HG03066 (cell line): ENCODE measurements at regions not wholly inside any gene's neighbourhood (a gene's known extent, or its start where the extent isn't known, plus 50 kb on each side); places are given as distances from the start of the nearest gene placed in this dataset.
"Not testable (repeated sequence)": the region's sequence is repeated elsewhere in the genome, so short reads cannot be mapped to it uniquely, and the experiment has no call there.

Experiments used
- ATAC-seq: cut with Tn5 transposase; IDR thresholded peaks from one replicate; pipeline ENCODE4 v1.9.1; 2021; ENCODE audit warnings: low read depth; ENCODE audit not compliant: unreplicated experiment

GRCh38 chr6:80489911-80490635 is 383.6 kb downstream of the BCKDHB start:
- no peak for ATAC-seq

DNA sequence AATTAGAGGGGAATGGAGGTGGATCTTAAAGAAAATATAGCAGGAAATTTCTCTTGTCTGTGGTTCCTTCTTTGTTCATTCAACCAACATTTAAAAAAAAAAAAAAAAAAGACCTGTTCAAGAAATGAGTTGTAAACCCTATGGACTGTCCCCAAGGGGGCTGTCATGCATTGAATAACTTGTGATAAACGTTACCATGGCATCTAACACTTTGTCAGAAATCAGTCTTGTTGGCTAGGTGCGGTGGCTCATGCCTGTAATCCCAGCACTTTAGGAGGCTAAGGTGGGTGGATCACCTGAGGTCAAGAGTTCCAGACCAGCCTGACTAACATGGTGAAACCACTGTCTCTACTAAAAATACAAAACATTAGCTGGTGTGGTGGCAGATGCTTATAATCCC is 381.7 kb downstream of the BCKDHB start:
- ATAC-seq = no peak

DNA sequence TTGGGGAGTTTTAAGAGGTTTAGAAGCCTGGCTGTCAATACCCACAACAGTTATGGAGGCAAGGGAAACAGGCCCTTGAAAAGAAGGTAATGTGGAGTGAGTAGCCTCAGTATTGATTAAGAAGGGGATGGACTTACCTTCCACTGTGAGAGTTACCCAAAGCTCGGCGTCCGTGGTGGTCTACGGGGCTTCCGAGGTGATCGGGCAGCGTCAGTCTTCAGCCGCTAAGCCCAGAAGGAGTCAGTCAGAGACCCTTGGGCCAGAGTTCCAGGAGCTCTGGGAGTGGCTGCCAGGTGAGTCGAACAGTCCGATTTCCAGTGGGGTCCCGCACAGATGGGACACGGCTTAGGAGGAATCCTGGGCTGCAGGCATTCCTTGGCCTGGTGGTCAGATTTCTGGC is 379.0 kb downstream of the BCKDHB start:
- not testable (repeated sequence) for ATAC-seq

DNA sequence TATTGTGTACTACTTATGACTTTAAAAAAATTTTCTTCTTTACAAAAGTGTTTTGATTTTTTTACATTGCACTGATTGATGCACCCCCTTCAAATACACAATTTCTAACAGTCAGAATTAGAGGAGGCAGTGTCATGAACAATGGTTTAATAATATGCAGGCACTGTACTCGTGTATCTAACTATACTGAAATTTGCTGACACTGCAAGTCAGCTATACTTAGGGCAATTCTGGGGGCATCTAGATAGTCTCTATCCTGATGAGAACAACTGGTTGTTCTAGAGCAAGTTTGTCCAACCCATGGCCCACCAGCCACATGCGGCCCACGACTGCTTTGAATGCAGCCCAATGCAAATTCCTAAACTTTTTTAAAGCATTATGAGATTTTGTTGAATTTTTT is 375.6 kb downstream of the BCKDHB start:
- ATAC-seq = no peak

GRCh38 chr6:80480421-80481157 is 374.1 kb downstream of the BCKDHB start:
- no peak for ATAC-seq

GRCh38 chr6:80478030-80478429 is 371.6 kb downstream of the BCKDHB start:
- no peak for ATAC-seq

DNA sequence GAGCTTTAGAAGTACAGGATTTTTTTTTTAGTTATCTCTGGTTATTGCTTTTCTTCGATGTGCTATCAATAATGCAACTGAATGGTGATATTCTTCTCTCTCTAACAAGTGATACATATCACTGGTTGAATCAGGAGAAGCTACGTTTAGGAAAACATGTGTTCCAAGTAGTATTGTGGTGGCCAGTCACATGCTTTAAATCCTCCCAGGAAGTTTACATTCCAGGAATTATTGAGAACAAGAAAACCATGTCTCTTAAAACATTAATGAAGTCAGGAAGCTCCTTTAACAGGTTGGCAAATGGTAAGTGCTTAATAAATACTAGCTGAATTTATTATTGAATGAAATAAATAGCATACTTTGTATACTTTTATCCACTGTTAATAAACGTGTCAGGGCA is 371.1 kb downstream of the BCKDHB start:
- no peak for ATAC-seq

GRCh38 chr6:80472271-80472670 is 365.8 kb downstream of the BCKDHB start:
- no peak for ATAC-seq

- ATAC-seq = no peak
Measured at GRCh38 chr6:80469977-80470376, 363.5 kb downstream of the BCKDHB start.

- ATAC-seq = no peak
Measured at GRCh38 chr6:80468398-80468797, 361.9 kb downstream of the BCKDHB start.

- ATAC-seq = no peak
Measured at GRCh38 chr6:80467408-80467807, 360.9 kb downstream of the BCKDHB start.

DNA sequence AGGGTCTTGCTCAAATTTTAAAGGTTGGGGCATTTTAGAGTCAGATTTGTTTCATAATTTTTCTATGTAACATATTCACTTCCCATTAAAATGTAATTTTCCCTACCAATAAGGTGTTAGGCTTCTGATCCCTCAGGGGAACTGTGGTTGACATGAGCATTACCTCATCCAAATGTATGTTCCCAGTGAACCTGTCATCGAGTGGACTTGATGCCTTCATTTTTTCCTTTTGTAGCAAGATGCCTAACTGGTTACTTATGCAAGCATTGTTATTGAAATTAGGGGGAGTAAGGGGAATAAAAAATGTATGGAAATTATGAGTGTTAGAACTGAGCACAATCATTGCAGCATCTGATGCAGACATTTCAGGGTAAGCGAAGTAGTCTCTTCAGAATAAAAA is 360.5 kb downstream of the BCKDHB start:
- no peak for ATAC-seq

- no peak for ATAC-seq
Measured at GRCh38 chr6:80465513-80465912, 359.0 kb downstream of the BCKDHB start.

DNA sequence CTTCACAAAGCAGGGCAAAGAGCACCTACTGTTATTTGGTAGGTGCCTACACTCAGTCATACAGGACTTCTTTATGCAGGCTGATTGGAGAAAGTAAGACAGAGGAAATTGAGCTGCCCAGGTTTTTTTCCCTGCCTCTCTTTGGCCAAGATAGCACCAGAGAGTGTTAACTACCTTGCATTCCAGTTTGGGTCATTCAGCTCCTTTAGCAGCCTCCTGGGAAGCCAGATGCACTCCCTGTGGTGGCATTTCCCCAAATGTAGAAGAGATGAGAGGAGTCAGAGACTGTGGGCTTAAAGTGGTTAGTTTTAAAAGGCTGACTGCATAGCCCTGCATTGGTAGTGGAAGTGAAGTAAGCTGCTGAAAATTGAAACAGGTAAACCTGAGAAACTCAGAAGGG is 358.4 kb downstream of the BCKDHB start:
- no peak for ATAC-seq

GRCh38 chr6:80463197-80463596 is 356.7 kb downstream of the BCKDHB start:
- no peak for ATAC-seq

DNA sequence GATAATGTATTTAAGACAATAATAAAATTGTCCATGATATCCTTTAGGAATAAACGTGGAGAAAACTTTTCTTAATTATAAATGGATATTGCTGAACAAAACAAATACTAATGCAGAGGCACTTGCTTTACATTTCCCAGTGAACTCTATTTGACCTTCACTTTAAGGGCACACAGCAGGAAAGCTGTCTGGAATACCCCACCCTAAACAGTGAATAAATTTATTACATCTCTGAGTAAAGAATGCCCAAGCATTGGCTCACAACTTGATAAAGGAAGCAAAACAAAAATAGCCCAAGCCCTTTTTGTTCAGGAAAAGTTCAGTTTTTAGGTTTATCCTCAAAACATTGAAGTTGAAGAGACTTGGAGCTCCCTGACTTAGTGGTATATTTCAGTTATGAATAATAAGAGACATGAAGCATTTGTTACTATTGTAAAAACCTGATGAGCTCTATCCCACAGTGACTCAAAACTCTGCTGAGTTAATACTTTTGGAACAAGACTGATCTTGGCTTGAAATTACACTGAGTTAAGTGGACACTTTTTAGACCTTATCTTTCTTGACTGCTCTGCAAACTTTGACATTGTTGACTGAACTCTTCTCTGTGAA is 353.9 kb downstream of the BCKDHB start:
- no peak for ATAC-seq

- ATAC-seq = no peak
Measured at GRCh38 chr6:80457439-80457933, 351.0 kb downstream of the BCKDHB start.

DNA sequence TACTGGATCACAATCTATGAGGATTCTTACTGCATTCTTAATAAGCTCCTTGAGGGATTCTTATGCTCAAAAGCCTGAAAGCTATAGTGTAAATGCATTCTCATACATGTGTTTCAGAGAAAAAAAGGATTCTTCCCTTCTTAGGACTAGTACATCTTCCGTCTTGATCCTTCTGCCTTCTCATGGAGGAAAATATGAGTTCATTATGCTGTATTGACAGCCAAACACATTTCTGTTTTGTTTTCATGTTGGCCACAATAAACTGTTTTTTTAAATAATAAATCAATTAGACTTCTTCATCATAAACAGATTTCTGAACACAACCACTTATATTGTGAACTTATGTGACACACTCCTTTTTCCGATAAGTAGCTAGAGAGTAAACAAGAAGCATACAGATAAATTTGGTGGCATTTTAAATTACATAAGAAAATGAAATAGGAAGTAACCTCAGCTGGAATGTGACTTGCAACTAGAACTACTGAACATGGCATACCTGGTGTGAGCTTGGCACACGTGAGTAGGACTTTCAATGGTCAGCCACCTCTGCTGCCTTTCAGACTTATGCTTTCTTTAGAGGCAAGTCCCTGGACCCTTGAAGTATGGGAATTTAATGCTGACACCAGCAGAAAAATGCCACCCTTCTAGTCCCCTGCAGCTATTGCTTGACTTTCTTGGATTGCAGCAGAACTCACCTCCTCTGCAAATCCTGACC is 350.4 kb downstream of the BCKDHB start:
- no peak for ATAC-seq

- ATAC-seq = no peak
Measured at GRCh38 chr6:80454661-80455365, 348.3 kb downstream of the BCKDHB start.

- peak; percentile 72 for ATAC-seq
Measured at GRCh38 chr6:80454197-80454596, 347.7 kb downstream of the BCKDHB start.
